MV-4-11 (cell line): ENCODE measurements at regions not wholly inside any gene's neighbourhood (a gene's known extent, or its start where the extent isn't known, plus 50 kb on each side); places are given as distances from the start of the nearest gene placed in this dataset.
"Not testable (repeated sequence)": the region's sequence is repeated elsewhere in the genome, so short reads cannot be mapped to it uniquely, and the experiment has no call there.

ENCODE experiments used
- DNase-seq: peaks from one replicate; lab custom pipeline; 2025; lab: John Stamatoyannopoulos, UW

- no peak for DNase-seq
These were observed 125.2 kb upstream of the THBS2 start for GRCh38 chr6:169378620-169379381.

- DNase-seq, result no peak
These were observed 122.8 kb upstream of the THBS2 start for GRCh38 chr6:169376458-169376857.

GRCh38 chr6:169372589-169372988 lies 118.9 kb upstream of the THBS2 start:
- no peak for DNase-seq

GRCh38 chr6:169371344-169372127 lies 117.9 kb upstream of the THBS2 start:
- DNase-seq, result peak; percentile 10

GRCh38 chr6:169370666-169371343 lies 117.2 kb upstream of the THBS2 start:
- DNase-seq, result no peak

- no peak for DNase-seq
These were observed 116.4 kb upstream of the THBS2 start for GRCh38 chr6:169370054-169370453.

- no peak for DNase-seq
These were observed 114.6 kb upstream of the THBS2 start for GRCh38 chr6:169368200-169368599.

- no peak for DNase-seq
These were observed 113.9 kb upstream of the THBS2 start for GRCh38 chr6:169367507-169367906.

- no peak for DNase-seq
These were observed 112.7 kb upstream of the THBS2 start for GRCh38 chr6:169366258-169366901.

GRCh38 chr6:169365567-169366257 lies 112.1 kb upstream of the THBS2 start:
- no peak for DNase-seq

- DNase-seq, result no peak
These were observed 109.9 kb upstream of the THBS2 start for GRCh38 chr6:169363590-169363989.

- DNase-seq, result no peak
These were observed 109.0 kb upstream of the THBS2 start for GRCh38 chr6:169362501-169363121.

GRCh38 chr6:169355001-169355400 lies 101.4 kb upstream of the THBS2 start:
- not testable (repeated sequence) for DNase-seq

GRCh38 chr6:169345146-169345545 lies 91.5 kb upstream of the THBS2 start:
- peak; percentile 68 for DNase-seq

GRCh38 chr6:169344750-169345065 lies 91.1 kb upstream of the THBS2 start:
- no peak for DNase-seq

- no peak for DNase-seq
These were observed 90.5 kb upstream of the THBS2 start for GRCh38 chr6:169343886-169344749.

- DNase-seq, result no peak
These were observed 89.1 kb upstream of the THBS2 start for GRCh38 chr6:169342710-169343109.

- no peak for DNase-seq
These were observed 88.1 kb upstream of the THBS2 start for GRCh38 chr6:169341706-169342105.

- no peak for DNase-seq
These were observed 87.4 kb upstream of the THBS2 start for GRCh38 chr6:169341065-169341464.

- DNase-seq, result no peak
These were observed 86.7 kb upstream of the THBS2 start for GRCh38 chr6:169340395-169340794.
